HTR-8/SVneo (cell line): ENCODE measurements at regions not wholly inside any gene's neighbourhood (a gene's known extent, or its start where the extent isn't known, plus 50 kb on each side); places are given as distances from the start of the nearest gene placed in this dataset.
"Not testable (repeated sequence)": the region's sequence is repeated elsewhere in the genome, so short reads cannot be mapped to it uniquely, and the experiment has no call there.

ENCODE experiments used
- DNase-seq: peaks from one replicate; pipeline ENCODE4 v3.0.0; 2011; ENCODE audit warnings: low spot score, mixed read lengths; ENCODE audit not compliant: insufficient read length
- FAIRE-seq: peaks from 2 replicates; lab custom pipeline; 2011; peaks lifted over from hg19 to GRCh38; lab: Jason Lieb, UNC

GRCh38 chrX:138240266-138240665 is 471.3 kb downstream of the FGF13 start:
- no peak for DNase-seq
- FAIRE-seq = no peak

- DNase-seq = no peak
- no peak for FAIRE-seq
Observed at GRCh38 chrX:138254001-138254400, 457.5 kb downstream of the FGF13 start.

- FAIRE-seq (no peak), DNase-seq (no peak)
Observed at GRCh38 chrX:138255373-138255772, 456.1 kb downstream of the FGF13 start.

- FAIRE-seq, DNase-seq: not testable (repeated sequence)
Observed at GRCh38 chrX:138264095-138264494, 447.4 kb downstream of the FGF13 start.

- no peak for FAIRE-seq
- no peak for DNase-seq
Observed at GRCh38 chrX:138270931-138271330, 440.6 kb downstream of the FGF13 start.

- not testable (repeated sequence) for DNase-seq, FAIRE-seq
Observed at GRCh38 chrX:138282598-138283150, 428.8 kb downstream of the FGF13 start.

- DNase-seq = no peak
- no peak for FAIRE-seq
Observed at GRCh38 chrX:138287205-138287877, 424.2 kb downstream of the FGF13 start.

GRCh38 chrX:138294951-138295350 is 416.6 kb downstream of the FGF13 start:
- FAIRE-seq (no peak), DNase-seq (no peak)

GRCh38 chrX:138298268-138298667 is 413.2 kb downstream of the FGF13 start:
- no peak for FAIRE-seq
- DNase-seq = no peak

- DNase-seq (no peak), FAIRE-seq (no peak)
Observed at GRCh38 chrX:138345801-138346200, 365.7 kb downstream of the FGF13 start.

GRCh38 chrX:138349351-138349750 is 362.2 kb downstream of the FGF13 start:
- DNase-seq (no peak), FAIRE-seq (no peak)

- DNase-seq (no peak), FAIRE-seq (no peak)
Observed at GRCh38 chrX:138378876-138379275, 332.6 kb downstream of the FGF13 start.

GRCh38 chrX:138408101-138408500 is 303.4 kb downstream of the FGF13 start:
- DNase-seq (no peak), FAIRE-seq (no peak)

GRCh38 chrX:138411048-138411447 is 300.5 kb downstream of the FGF13 start:
- no peak for FAIRE-seq
- no peak for DNase-seq
